Panc1 (cell line): ENCODE measurements at regions not wholly inside any gene's neighbourhood (a gene's known extent, or its start where the extent isn't known, plus 50 kb on each side); places are given as distances from the start of the nearest gene placed in this dataset.

Experiments
- CTCF ChIP-seq: fragments of 450-650 bp; IDR thresholded peaks from 2 replicates; pipeline ENCODE4 v1.5.1; 2017; ENCODE audit warnings: mild to moderate bottlenecking
- POLR2AphosphoS5 ChIP-seq: IDR thresholded peaks from 2 replicates; pipeline ENCODE4 v1.6.1; 2012; ENCODE audit warnings: mild to moderate bottlenecking, low read depth, low read length, moderate library complexity
- REST ChIP-seq, 2 experiments: IDR thresholded peaks; 2 replicates each; pipeline ENCODE4 v1.6.1; 2011 to 2012; ENCODE audit warnings: low read depth in 2 of 2, control low read depth in 1 of 2, low read length in 1 of 2, mild to moderate bottlenecking in 1 of 2, moderate library complexity in 1 of 2; ENCODE audit not compliant: insufficient read depth in 1 of 2

- no peak for TF ChIP-seq CTCF
- TF ChIP-seq POLR2AphosphoS5: 0 out of 2 replicates have a peak, but pooled peaks have one; percentile 2
- no peak for TF ChIP-seq REST (IDR thresholded peaks at IDR 0.05; ENCODE audit: insufficient read depth in 1 of 2, low read depth in 2 of 2, low read length in 1 of 2)
These were observed 209.4 kb downstream of the SEC14L1 start for GRCh38 chr17:77349976-77350830.
